A549 (cell line): ENCODE measurements at regions not wholly inside any gene's neighbourhood (a gene's known extent, or its start where the extent isn't known, plus 50 kb on each side); places are given as distances from the start of the nearest gene placed in this dataset.

Experiments
- ATAC-seq, 2 experiments: fragments of 200-7000 bp in 1 of 2; fragments of >200 bp in 1 of 2; cut with Nextera tagmentation in 1 of 2; cut with Tn5 transposase in 1 of 2; 3 replicates each; pipeline versions ENCODE4 v1.8.0 to v1.9.1; 2018 to 2020; ENCODE audit warnings: mild to moderate bottlenecking in 1 of 2, moderate library complexity in 1 of 2
- CTCF ChIA-PET: fragments of 300-600 bp; sonication (Branson Sonifier 250); formaldehyde crosslinking; extraction: SDS; loops from one replicate; lab custom pipeline; 2021; ENCODE audit warnings: antibody characterized with exemption, inconsistent platforms; lab: Yijun Ruan, JAX
- POLR2A ChIA-PET: fragments of 350-600 bp; formaldehyde crosslinking; extraction: SDS; loops from one replicate; lab custom pipeline; 2021; ENCODE audit warnings: antibody characterized with exemption, inconsistent platforms; lab: Yijun Ruan, JAX
- DNase-seq, 2 experiments: peaks; one replicate each; pipeline versions ENCODE4 v3.0.0 to v3.0.0-alpha.2; 2011 to 2016; ENCODE audit warnings: low read depth in 1 of 2, low spot score in 1 of 2
- FAIRE-seq: peaks from 2 replicates; lab custom pipeline; 2011; peaks lifted over from hg19 to GRCh38; lab: Jason Lieb, UNC
- H3K27ac ChIP-seq, 2 experiments: fragments of >200 bp; sonication (Bioruptor Twin); formaldehyde crosslinking; 3 replicates each; pipeline ENCODE4 v1.5.1; 2016 to 2017
- H3K4me1 ChIP-seq: fragments of >200 bp; sonication (Bioruptor Twin); formaldehyde crosslinking; 3 replicates; pipeline ENCODE4 v1.6.1; 2016
- H3K4me2 ChIP-seq: fragments of >200 bp; sonication (Bioruptor Twin); formaldehyde crosslinking; 3 replicates; pipeline ENCODE4 v1.6.1; 2016
- H3K4me3 ChIP-seq: fragments of >200 bp; sonication (Bioruptor Twin); formaldehyde crosslinking; 3 replicates; pipeline ENCODE4 v1.5.1; 2016
- H3K9me3 ChIP-seq: fragments of >200 bp; sonication (Bioruptor Twin); formaldehyde crosslinking; 3 replicates; pipeline ENCODE4 v1.6.1; 2016
- BCL3 ChIP-seq: fragments of >200 bp; sonication (Bioruptor Twin); formaldehyde crosslinking; IDR thresholded peaks from 3 replicates; pipeline ENCODE4 v1.6.1; 2016
- CHD4 ChIP-seq: fragments of 200-600 bp; sonication (generic); IDR thresholded peaks from 2 replicates; pipeline ENCODE4 v1.6.1; 2016; ENCODE audit warnings: antibody characterized with exemption, mild to moderate bottlenecking, borderline replicate concordance
- EHF ChIP-seq: fragments of 250-450 bp; sonication (Bioruptor Pico); IDR thresholded peaks from 2 replicates; pipeline ENCODE4 v1.5.0; 2020; ENCODE audit warnings: mild to moderate bottlenecking
- ELK1 ChIP-seq: fragments of 150-350 bp; IDR thresholded peaks from 2 replicates; pipeline ENCODE4 v1.6.1; 2014; ENCODE audit warnings: low read depth, mild to moderate bottlenecking, low read length
- HDAC2 ChIP-seq: fragments of 200-600 bp; sonication (generic); IDR thresholded peaks from 2 replicates; pipeline ENCODE4 v1.6.1; 2016
- HMGXB4 ChIP-seq: fragments of 250-450 bp; sonication (Bioruptor Pico); IDR thresholded peaks from 2 replicates; pipeline ENCODE4 v1.5.0; 2021; ENCODE audit warnings: mild to moderate bottlenecking, moderate library complexity, borderline replicate concordance
- JUN ChIP-seq, 2 experiments: fragments of >200 bp; sonication (Bioruptor Twin); formaldehyde crosslinking; IDR thresholded peaks; 2 replicates in 1 of 2; 3 replicates in 1 of 2; pipeline ENCODE4 v1.6.1; 2016 to 2017
- JUNB ChIP-seq: fragments of >200 bp; sonication (Bioruptor Twin); formaldehyde crosslinking; IDR thresholded peaks from 2 replicates; pipeline ENCODE4 v1.6.1; 2016
- KDM1A ChIP-seq: fragments of 200-600 bp; sonication (generic); IDR thresholded peaks from 2 replicates; pipeline ENCODE4 v1.6.1; 2016; ENCODE audit warnings: low read depth, mild to moderate bottlenecking
- NR3C1 ChIP-seq: fragments of >200 bp; sonication (Bioruptor Twin); formaldehyde crosslinking; IDR thresholded peaks from 3 replicates; pipeline ENCODE4 v1.6.1; 2017
- RARB ChIP-seq: fragments of 250-450 bp; sonication (Bioruptor Pico); IDR thresholded peaks from 2 replicates; pipeline ENCODE4 v1.8.0; 2021; ENCODE audit warnings: mild to moderate bottlenecking, moderate library complexity
- RCOR1 ChIP-seq: fragments of 150-350 bp; IDR thresholded peaks from 2 replicates; pipeline ENCODE4 v1.6.1; 2014; ENCODE audit warnings: antibody characterized with exemption, low read length, low read depth
- RFX5 ChIP-seq: fragments of 450-650 bp; IDR thresholded peaks from 2 replicates; pipeline ENCODE4 v1.7.1; 2014; ENCODE audit warnings: antibody characterized with exemption, mild to moderate bottlenecking, moderate library complexity
- SREBF2 ChIP-seq: fragments of 450-650 bp; IDR thresholded peaks from 2 replicates; pipeline ENCODE4 v1.6.1; 2014; ENCODE audit warnings: mild to moderate bottlenecking, moderate library complexity
- TFCP2L1 ChIP-seq: fragments of 250-450 bp; sonication (Bioruptor Pico); IDR thresholded peaks from 2 replicates; pipeline ENCODE4 v1.5.0; 2021; ENCODE audit warnings: mild to moderate bottlenecking
- ZC3H11A ChIP-seq: fragments of 450-650 bp; IDR thresholded peaks from 2 replicates; pipeline ENCODE4 v1.6.1; 2014; ENCODE audit warnings: antibody characterized with exemption, mild to moderate bottlenecking
- WGBS: methylation state at CpG from one replicate; pipeline ENCODE4 v1.1.6; 2017; ENCODE audit errors: missing lambda C conversion rate; 5-methylcytosine and 5-hydroxymethylcytosine counted together
- TF ChIP-seq, protein P1 (sequence below): IDR thresholded peaks from 2 replicates; pipeline ENCODE4 v1.6.1; 2012
- TF ChIP-seq, protein P2 (sequence below): fragments of >200 bp; sonication (Bioruptor Twin); formaldehyde crosslinking; IDR thresholded peaks from 3 replicates; pipeline ENCODE4 v1.5.1; 2016

GRCh38 chr6:4666886-4667513 lies 109.2 kb upstream of the CDYL start:
- no peak for FAIRE-seq
- POLR2A ChIA-PET = no interaction called here
- H3K4me1 ChIP-seq = peaks cover 7% of the 10 kb centered on the region; the same call in 2 of the 3 replicates

More at GRCh38 chr6:4666886-4667513, 109.2 kb upstream of the CDYL start:
- Histone ChIP-seq H3K4me3 (no peak overlapping the region), H3K9me3 (no peaks in the 10 kb centered on the region), H3K27ac (no peak overlapping the region), H3K4me2 (no peak overlapping the region)
- ATAC-seq = no peak
- DNase-seq = no peak
- no peak for TF ChIP-seq SREBF2
- TF ChIP-seq HDAC2 = no peak
- no peak for TF ChIP-seq JUN (IDR thresholded peaks at IDR 0.05)
- TF ChIP-seq RCOR1 = no peak
- TF ChIP-seq JUNB = no peak
- no peak for TF ChIP-seq CHD4
- TF ChIP-seq, protein P1, sequence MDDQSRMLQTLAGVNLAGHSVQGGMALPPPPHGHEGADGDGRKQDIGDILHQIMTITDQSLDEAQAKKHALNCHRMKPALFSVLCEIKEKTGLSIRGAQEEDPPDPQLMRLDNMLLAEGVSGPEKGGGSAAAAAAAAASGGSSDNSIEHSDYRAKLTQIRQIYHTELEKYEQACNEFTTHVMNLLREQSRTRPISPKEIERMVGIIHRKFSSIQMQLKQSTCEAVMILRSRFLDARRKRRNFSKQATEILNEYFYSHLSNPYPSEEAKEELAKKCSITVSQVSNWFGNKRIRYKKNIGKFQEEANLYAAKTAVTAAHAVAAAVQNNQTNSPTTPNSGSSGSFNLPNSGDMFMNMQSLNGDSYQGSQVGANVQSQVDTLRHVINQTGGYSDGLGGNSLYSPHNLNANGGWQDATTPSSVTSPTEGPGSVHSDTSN = no peak
- TF ChIP-seq RFX5 = no peak
- TF ChIP-seq NR3C1 = no peak
- TF ChIP-seq BCL3 = no peak
- no peak for TF ChIP-seq ZC3H11A
- TF ChIP-seq TFCP2L1 (CRISPR knock-in tag) = no peak
- no peak for TF ChIP-seq RARB (CRISPR knock-in tag)
- TF ChIP-seq HMGXB4 (CRISPR knock-in tag) = no peak
- TF ChIP-seq ELK1 = no peak
- TF ChIP-seq, protein P2, sequence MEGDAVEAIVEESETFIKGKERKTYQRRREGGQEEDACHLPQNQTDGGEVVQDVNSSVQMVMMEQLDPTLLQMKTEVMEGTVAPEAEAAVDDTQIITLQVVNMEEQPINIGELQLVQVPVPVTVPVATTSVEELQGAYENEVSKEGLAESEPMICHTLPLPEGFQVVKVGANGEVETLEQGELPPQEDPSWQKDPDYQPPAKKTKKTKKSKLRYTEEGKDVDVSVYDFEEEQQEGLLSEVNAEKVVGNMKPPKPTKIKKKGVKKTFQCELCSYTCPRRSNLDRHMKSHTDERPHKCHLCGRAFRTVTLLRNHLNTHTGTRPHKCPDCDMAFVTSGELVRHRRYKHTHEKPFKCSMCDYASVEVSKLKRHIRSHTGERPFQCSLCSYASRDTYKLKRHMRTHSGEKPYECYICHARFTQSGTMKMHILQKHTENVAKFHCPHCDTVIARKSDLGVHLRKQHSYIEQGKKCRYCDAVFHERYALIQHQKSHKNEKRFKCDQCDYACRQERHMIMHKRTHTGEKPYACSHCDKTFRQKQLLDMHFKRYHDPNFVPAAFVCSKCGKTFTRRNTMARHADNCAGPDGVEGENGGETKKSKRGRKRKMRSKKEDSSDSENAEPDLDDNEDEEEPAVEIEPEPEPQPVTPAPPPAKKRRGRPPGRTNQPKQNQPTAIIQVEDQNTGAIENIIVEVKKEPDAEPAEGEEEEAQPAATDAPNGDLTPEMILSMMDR = no peak
- TF ChIP-seq EHF (CRISPR knock-in tag) = no peak
- TF ChIP-seq KDM1A = no peak
- CTCF ChIA-PET = no interaction called here
- 77% methylated on average over 2 of the region's 3 CpGs for WGBS
